ENCODE measurements at regions not wholly inside any gene's neighbourhood (a gene's known extent, or its start where the extent isn't known, plus 50 kb on each side); places are given as distances from the start of the nearest gene placed in this dataset.

DNA sequence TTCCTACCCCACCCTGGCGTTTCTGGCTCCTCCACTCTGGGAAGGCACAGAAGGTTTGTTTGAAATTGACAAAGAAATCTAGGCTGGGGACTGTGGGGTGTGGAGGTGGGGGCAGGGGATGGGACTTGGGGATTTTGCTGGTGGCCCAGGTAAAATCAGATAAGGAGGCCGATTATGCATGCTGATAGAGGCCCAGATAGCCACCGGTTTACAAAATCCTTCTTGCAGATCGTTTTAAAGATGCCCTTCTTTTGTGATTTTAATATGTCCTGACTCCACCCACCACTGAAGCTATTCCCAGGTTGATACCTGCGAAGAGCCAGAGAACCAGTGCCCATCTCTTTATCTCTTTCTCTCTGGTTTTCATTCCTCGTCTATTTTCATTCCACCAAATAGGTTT is 104.9 kb downstream of the TFAP2C start:
- in situ Hi-C loops (cut with HindIII; ENCODE audit: low pct_unique_long_range_greater_than_20kb, low sequenced_read_pairs) (no loop called here), intact Hi-C loops (cut with micrococcal nuclease; ENCODE audit: unreplicated experiment) (no loop called here)
- ChIA-PET POLR2A (interaction anchor here (0.7 kb wide), 1 partner anchor 209 kb away, joined by 12 read pairs; no protein-coding TSS in a partner anchor), CTCF (no interaction called here)
- no peak overlapping the region for H3K4me3 ChIP-seq (ENCODE audit: low read depth in 2 of 2, low read length in 2 of 2)
- ATAC-seq = no peak
- DNase-seq (ENCODE audit: low read depth, low spot score) = no peak
- H3K9me3 ChIP-seq (ENCODE audit: control insufficient read depth, insufficient read depth, low read depth, low read length) = no peaks in the 10 kb centered on the region
- no peak overlapping the region for H3K27ac ChIP-seq (ENCODE audit: low read length)
- H3K36me3 ChIP-seq (ENCODE audit: control insufficient read depth, insufficient read depth, low read length) = no peaks in the 10 kb centered on the region
- no TSS peak for BruUV-seq (replicated peaks)
- TF ChIP-seq SIN3A (IDR thresholded peaks at IDR 0.05; ENCODE audit: borderline replicate concordance, insufficient read depth, low read depth, low read length) (no peak), REST (IDR thresholded peaks at IDR 0.05; ENCODE audit: insufficient read depth in 1 of 2, low read depth in 2 of 2, low read length in 1 of 2) (no peak), TCF7L2 (IDR thresholded peaks at IDR 0.05; ENCODE audit: low read depth, low read length) (no peak), POLR2AphosphoS5 (IDR thresholded peaks at IDR 0.05; ENCODE audit: low read depth, low read length) (no peak)
- TF ChIP-seq, protein P1, sequence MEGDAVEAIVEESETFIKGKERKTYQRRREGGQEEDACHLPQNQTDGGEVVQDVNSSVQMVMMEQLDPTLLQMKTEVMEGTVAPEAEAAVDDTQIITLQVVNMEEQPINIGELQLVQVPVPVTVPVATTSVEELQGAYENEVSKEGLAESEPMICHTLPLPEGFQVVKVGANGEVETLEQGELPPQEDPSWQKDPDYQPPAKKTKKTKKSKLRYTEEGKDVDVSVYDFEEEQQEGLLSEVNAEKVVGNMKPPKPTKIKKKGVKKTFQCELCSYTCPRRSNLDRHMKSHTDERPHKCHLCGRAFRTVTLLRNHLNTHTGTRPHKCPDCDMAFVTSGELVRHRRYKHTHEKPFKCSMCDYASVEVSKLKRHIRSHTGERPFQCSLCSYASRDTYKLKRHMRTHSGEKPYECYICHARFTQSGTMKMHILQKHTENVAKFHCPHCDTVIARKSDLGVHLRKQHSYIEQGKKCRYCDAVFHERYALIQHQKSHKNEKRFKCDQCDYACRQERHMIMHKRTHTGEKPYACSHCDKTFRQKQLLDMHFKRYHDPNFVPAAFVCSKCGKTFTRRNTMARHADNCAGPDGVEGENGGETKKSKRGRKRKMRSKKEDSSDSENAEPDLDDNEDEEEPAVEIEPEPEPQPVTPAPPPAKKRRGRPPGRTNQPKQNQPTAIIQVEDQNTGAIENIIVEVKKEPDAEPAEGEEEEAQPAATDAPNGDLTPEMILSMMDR (IDR thresholded peaks at IDR 0.05) = no peak
- no peaks in the 10 kb centered on the region for H3K27me3 ChIP-seq (ENCODE audit: control insufficient read depth, insufficient read depth, low read length)
- no peaks in the 10 kb centered on the region for H3K4me1 ChIP-seq (ENCODE audit: control insufficient read depth, insufficient read depth, low read length)

- Histone ChIP-seq H3K27me3 (ENCODE audit: control insufficient read depth, insufficient read depth, low read length) (no peaks in the 10 kb centered on the region), H3K4me1 (ENCODE audit: control insufficient read depth, insufficient read depth, low read length) (no peaks in the 10 kb centered on the region), H3K9me3 (ENCODE audit: control insufficient read depth, insufficient read depth, low read depth, low read length) (no peaks in the 10 kb centered on the region), H3K4me3 (ENCODE audit: low read depth in 2 of 2, low read length in 2 of 2) (no peak overlapping the region), H3K27ac (ENCODE audit: low read length) (no peak overlapping the region), H3K36me3 (ENCODE audit: control insufficient read depth, insufficient read depth, low read length) (no peaks in the 10 kb centered on the region)
- BruUV-seq (replicated peaks) = no TSS peak
- ChIA-PET CTCF (no interaction called here), POLR2A (no interaction called here)
- no peak for DNase-seq (ENCODE audit: low read depth, low spot score)
- in situ Hi-C loops (cut with HindIII; ENCODE audit: low pct_unique_long_range_greater_than_20kb, low sequenced_read_pairs) (no loop called here), intact Hi-C loops (cut with micrococcal nuclease; ENCODE audit: unreplicated experiment) (no loop called here)
- no peak for ATAC-seq
- TF ChIP-seq POLR2AphosphoS5 (IDR thresholded peaks at IDR 0.05; ENCODE audit: low read depth, low read length) = no peak
- TF ChIP-seq, protein P1 (IDR thresholded peaks at IDR 0.05) = no peak
- no peak for TF ChIP-seq REST (IDR thresholded peaks at IDR 0.05; ENCODE audit: insufficient read depth in 1 of 2, low read depth in 2 of 2, low read length in 1 of 2)
- no peak for TF ChIP-seq TCF7L2 (IDR thresholded peaks at IDR 0.05; ENCODE audit: low read depth, low read length)
- no peak for TF ChIP-seq SIN3A (IDR thresholded peaks at IDR 0.05; ENCODE audit: borderline replicate concordance, insufficient read depth, low read depth, low read length)
Measured at GRCh38 chr20:56735084-56735642, 106.1 kb downstream of the TFAP2C start.
